Keratinocyte (primary cell): ENCODE measurements at regions not wholly inside any gene's neighbourhood (a gene's known extent, or its start where the extent isn't known, plus 50 kb on each side); places are given as distances from the start of the nearest gene placed in this dataset.

Source experiments
- EZH2 ChIP-seq: IDR thresholded peaks from one replicate; pipeline ENCODE4 v1.6.1; 2012; ENCODE audit warnings: inconsistent platforms, mild to moderate bottlenecking, low read length, moderate library complexity
- TF ChIP-seq, protein P1 (sequence below), 3 experiments: IDR thresholded peaks in 1 of 3; conservative IDR thresholded peaks in 1 of 3; optimal IDR thresholded peaks in 1 of 3; 2 replicates in 2 of 3; 3 replicates in 1 of 3; pipeline versions ENCODE3 to v1.5.1; 2011; ENCODE audit warnings: low read length in 3 of 3, mild to moderate bottlenecking in 3 of 3, moderate library complexity in 2 of 3, control low read depth in 1 of 3, inconsistent platforms in 1 of 3; ENCODE audit not compliant: insufficient read depth in 2 of 3; ENCODE audit errors: extremely low read depth in 1 of 3

- TF ChIP-seq, protein P1, sequence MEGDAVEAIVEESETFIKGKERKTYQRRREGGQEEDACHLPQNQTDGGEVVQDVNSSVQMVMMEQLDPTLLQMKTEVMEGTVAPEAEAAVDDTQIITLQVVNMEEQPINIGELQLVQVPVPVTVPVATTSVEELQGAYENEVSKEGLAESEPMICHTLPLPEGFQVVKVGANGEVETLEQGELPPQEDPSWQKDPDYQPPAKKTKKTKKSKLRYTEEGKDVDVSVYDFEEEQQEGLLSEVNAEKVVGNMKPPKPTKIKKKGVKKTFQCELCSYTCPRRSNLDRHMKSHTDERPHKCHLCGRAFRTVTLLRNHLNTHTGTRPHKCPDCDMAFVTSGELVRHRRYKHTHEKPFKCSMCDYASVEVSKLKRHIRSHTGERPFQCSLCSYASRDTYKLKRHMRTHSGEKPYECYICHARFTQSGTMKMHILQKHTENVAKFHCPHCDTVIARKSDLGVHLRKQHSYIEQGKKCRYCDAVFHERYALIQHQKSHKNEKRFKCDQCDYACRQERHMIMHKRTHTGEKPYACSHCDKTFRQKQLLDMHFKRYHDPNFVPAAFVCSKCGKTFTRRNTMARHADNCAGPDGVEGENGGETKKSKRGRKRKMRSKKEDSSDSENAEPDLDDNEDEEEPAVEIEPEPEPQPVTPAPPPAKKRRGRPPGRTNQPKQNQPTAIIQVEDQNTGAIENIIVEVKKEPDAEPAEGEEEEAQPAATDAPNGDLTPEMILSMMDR (optimal IDR thresholded peaks at IDR 0.05 in 1 of 3, IDR thresholded peaks at IDR 0.05 in 1 of 3, conservative IDR thresholded peaks at IDR 0.05 in 1 of 3; ENCODE audit: extremely low read depth in 1 of 3, insufficient read depth in 2 of 3, low read length in 3 of 3), result no peak
- no peak for TF ChIP-seq EZH2
Measured at GRCh38 chr2:41726364-41726763, 321.5 kb upstream of the PKDCC start.
